OCI-LY7 (cell line): ENCODE measurements at regions not wholly inside any gene's neighbourhood (a gene's known extent, or its start where the extent isn't known, plus 50 kb on each side); places are given as distances from the start of the nearest gene placed in this dataset.

ENCODE experiments used
- EZH2phosphoT487 ChIP-seq: fragments of 200-600 bp; sonication (generic); IDR thresholded peaks from 2 replicates; pipeline ENCODE4 v1.6.1; 2018; ENCODE audit warnings: low read depth, borderline replicate concordance, mild to moderate bottlenecking, mixed run types, antibody characterized with exemption, low read length, moderate library complexity, mixed read lengths
- TF ChIP-seq, protein P1 (sequence below): fragments of 200-600 bp; sonication (generic); conservative IDR thresholded peaks from 2 replicates; pipeline ENCODE4 v1.5.1; 2014; ENCODE audit warnings: mild to moderate bottlenecking, antibody characterized with exemption, low read length, moderate library complexity, mixed read lengths

DNA sequence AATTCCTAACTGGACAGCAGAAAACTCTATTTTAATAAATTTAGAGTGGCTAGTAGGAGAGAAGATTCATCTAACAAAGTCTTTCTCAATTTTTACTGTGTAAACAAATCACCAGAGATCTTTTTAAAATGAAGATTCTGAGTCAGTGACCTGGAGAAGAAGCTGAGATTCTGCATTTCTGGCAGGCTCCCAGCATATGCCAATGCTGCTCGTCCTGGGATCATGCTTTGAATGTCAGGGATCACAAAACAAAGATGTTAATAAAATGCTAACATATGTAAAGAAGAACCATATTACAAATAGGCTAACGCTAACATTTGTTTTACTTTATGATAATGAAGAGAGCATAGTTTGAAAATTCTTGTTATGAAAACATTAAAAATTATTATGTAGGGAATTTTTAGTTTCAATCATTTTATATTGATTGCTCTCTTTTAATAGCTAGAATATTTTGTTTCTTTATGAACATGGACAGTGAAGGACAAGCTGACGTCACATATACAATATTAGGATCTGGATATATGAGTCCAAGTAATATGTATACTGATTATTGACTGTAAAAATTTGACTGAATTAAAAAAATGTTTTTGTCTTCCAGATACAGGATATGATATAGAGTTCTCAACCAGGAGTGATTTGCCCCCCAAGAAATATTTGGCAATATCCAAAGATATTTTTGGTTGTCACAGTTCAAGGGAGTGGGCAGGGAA, 160.8 kb upstream of the GPR149 start:
- TF ChIP-seq, protein P1, sequence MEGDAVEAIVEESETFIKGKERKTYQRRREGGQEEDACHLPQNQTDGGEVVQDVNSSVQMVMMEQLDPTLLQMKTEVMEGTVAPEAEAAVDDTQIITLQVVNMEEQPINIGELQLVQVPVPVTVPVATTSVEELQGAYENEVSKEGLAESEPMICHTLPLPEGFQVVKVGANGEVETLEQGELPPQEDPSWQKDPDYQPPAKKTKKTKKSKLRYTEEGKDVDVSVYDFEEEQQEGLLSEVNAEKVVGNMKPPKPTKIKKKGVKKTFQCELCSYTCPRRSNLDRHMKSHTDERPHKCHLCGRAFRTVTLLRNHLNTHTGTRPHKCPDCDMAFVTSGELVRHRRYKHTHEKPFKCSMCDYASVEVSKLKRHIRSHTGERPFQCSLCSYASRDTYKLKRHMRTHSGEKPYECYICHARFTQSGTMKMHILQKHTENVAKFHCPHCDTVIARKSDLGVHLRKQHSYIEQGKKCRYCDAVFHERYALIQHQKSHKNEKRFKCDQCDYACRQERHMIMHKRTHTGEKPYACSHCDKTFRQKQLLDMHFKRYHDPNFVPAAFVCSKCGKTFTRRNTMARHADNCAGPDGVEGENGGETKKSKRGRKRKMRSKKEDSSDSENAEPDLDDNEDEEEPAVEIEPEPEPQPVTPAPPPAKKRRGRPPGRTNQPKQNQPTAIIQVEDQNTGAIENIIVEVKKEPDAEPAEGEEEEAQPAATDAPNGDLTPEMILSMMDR: no peak
- TF ChIP-seq EZH2phosphoT487: no peak
